GM19324 (cell line): ENCODE measurements at regions not wholly inside any gene's neighbourhood (a gene's known extent, or its start where the extent isn't known, plus 50 kb on each side); places are given as distances from the start of the nearest gene placed in this dataset.
"Not testable (repeated sequence)": the region's sequence is repeated elsewhere in the genome, so short reads cannot be mapped to it uniquely, and the experiment has no call there.

Experiments
- ATAC-seq: cut with Tn5 transposase; IDR thresholded peaks from one replicate; pipeline ENCODE4 v1.9.1; 2021; ENCODE audit warnings: mild to moderate bottlenecking, moderate library complexity; ENCODE audit not compliant: unreplicated experiment, low FRiP score

- ATAC-seq, result no peak
Observed at GRCh38 chr1:212155219-212155618, 119.7 kb downstream of the DTL start.

- ATAC-seq, result no peak
Observed at GRCh38 chr1:212157252-212157651, 121.7 kb downstream of the DTL start.

DNA sequence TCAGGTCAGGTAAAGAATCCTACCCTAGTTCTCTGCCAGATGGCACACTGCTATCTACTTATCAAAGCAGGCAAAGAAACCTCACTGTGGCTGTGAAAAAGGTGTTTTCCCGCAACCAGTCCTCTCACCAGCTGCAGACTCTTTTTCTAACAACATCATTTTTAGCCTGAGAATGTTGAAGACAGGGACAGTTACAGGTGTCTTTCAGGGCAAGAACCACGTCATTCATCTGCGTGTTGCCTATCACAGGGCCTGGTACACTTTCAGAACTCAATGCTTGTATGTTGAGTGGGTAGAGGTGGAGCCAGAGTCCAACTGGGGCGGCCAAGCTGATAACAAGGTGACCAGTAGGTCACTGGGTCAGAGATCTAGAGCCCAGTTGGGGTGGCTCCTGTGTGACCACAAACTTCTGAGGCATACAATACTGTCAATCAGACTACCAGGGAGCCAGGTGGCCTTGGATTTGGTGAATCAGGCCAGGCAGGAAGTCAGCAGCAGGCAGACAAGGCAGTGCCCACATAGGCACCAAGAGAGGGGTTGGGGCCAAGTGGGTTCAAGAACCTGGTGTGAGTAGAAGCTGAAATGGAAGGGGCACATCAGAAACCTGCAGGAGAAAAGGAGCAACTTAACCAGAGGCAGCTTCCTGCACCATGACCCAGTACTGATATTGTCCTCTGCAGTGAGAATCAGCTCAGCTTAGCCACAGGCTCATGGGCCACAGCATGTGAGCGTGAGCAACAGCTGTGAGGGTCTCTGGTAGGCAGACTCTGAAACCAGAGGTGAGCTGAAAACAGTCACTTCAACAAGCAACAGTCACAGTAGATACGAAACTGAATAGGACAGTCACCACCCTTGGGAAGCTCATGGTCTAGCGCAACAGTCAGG lies 123.6 kb downstream of the DTL start:
- peak; percentile 56 for ATAC-seq

- no peak for ATAC-seq
Observed at GRCh38 chr1:212161231-212161781, 123.9 kb upstream of the PPP2R5A start.

- peak; percentile 43 for ATAC-seq
Observed at GRCh38 chr1:212162635-212163034, 122.6 kb upstream of the PPP2R5A start.

- no peak for ATAC-seq
Observed at GRCh38 chr1:212164095-212164872, 120.9 kb upstream of the PPP2R5A start.

DNA sequence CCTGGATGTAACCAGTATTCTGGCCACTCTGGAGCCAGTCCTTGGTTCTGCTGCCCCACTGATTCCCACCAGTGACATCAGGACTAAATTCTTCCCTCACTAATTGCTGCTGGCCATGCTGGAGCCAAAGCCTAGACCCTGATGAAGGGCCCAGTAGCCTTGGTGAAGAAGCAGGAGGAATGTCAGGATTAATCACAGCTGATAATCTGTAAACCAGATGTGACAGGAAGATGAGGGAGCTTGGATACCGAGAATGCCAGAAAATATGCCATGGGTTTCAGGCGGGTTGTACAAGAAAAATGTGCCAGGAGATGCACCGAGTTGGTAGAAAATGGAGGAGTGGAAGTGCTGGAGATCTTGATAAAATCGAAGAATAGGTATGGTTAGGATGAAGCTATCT lies 119.0 kb upstream of the PPP2R5A start:
- no peak for ATAC-seq

- no peak for ATAC-seq
Observed at GRCh38 chr1:212166644-212167043, 118.6 kb upstream of the PPP2R5A start.

DNA sequence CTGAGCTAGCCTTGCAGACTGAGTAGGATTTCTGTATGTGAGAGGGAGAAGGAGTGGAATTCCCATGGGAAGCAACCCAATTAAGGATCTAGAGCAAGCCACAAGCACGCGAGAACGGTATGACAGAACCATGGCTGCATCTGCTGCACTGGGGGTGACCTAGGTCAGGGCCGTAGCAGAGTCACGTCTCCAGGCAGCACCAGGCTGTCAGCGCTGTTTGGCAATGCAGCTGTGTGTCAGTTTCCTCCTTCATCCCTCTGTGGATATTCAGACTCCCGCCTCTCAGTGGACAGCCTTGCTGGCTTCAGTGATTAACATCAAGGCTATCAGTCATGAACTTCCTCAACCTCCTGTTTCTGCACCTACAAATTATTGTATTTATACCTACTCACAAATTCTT lies 118.1 kb upstream of the PPP2R5A start:
- ATAC-seq, result no peak

GRCh38 chr1:212173567-212173966 lies 111.6 kb upstream of the PPP2R5A start:
- no peak for ATAC-seq

- not testable (repeated sequence) for ATAC-seq
Observed at GRCh38 chr1:212174295-212174694, 110.9 kb upstream of the PPP2R5A start.

DNA sequence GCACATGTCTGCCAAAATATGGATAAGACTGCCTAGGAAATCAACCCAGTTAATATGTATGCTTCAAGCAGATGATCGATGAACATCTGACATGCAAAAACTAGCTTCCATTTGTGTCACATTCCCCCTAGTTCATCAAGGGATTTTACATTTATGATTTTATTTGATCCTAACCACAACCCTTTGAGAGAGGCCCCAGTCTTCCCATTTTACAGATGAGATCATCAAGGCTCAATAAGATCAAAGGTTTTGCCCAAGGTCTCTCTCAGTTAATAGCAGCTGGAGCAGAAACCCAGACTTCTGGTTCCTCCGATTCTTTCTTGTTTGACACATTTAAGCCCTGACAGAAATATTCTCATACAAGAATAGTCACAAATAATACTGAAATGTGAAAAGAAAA lies 107.7 kb upstream of the PPP2R5A start:
- no peak for ATAC-seq

DNA sequence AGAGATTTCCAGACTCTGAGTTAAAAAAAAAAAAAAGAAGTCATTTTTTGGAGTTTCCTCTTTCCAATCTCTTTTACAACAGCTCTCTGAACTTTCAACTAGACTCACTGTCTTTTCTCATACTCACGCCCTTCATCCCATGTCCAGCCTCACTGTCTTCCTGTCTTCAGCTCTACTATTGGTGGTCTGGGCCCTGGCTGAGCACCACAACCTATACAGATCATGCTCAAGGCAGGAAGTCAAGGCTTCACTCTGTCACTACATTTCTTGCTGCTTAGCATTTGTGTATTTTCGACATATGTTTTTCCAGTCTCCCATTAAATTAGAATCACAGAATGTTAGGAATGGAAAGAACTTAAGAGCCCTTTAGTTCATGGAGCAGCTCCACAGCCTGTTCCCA lies 106.4 kb upstream of the PPP2R5A start:
- ATAC-seq, result no peak

DNA sequence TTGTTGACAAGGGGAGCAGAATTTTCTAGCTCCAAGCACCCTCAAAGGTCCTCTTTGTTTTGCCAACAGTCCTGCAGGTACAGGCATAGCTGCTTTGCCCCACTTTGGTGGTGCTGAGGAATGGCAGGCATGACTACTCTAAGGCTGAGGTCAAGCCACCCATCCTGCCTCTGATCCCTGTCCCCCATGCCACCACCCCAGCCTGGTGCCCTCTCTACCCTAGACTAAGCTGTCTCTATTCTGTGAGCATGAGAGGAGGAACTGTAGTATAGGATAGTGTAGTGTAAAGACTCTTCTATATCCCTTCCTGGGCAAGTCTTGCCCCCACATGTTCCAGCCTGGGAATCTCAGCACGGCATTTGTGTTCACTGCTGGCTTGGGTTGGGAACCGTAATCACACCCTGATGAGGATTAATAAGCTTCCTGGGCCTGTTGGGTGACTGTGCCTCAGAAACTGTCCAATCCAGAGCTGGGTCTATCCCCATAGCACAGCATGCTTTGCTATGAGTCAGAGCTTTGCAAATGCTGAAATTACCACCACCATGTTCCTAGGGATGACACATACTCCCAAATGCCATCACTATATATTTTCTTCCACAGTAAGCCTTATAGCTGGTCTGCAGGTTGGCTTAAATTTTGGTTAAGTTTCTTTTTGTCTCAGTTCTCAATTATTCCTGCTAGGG lies 105.7 kb upstream of the PPP2R5A start:
- ATAC-seq, result no peak

DNA sequence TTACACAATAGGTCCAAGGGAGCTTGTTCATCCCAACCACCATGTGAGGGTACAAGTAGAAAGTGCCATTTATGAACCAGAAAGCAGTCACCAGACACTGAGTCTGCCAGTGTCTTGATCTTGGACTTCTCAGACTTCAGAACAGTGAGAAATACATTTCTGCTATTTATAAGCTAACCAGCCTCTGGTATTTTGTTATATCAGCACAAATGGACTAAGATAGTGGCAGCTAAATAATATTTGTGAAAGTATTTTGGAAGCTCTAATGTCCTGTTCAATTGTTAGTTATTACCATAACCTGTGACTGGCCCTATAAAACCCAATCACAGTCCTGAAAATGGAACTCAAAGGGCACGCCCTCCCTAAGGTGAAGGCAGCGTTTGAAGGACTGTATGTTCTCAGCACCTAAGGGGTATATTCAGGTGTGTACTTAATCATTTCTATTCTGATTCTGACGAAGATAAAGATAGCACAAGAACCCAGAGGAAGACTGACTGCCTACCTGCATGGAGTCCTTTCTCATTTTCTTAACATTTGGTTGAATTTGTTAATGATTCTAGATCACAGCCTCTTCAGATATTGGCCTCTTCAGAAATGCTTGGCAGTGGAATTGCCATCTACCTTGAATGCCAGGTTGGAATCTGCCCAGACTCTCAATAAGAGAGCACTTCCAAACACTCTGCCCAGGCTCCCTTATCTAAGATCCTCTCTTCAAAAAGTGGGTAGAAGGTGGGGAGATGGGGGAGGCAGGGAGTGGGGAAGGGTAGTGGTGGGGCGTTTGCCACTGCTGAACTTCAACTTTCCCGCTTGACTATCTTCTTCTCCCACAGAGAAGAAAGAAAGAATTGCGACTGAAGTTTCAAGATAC lies 104.0 kb upstream of the PPP2R5A start:
- no peak for ATAC-seq

- no peak for ATAC-seq
Observed at GRCh38 chr1:212182171-212182570, 103.0 kb upstream of the PPP2R5A start.

- no peak for ATAC-seq
Observed at GRCh38 chr1:212182579-212182978, 102.6 kb upstream of the PPP2R5A start.

- peak; percentile 96 for ATAC-seq
Observed at GRCh38 chr1:212186427-212187207, 98.6 kb upstream of the PPP2R5A start.
